ENCODE measurements at regions not wholly inside any gene's neighbourhood (a gene's known extent, or its start where the extent isn't known, plus 50 kb on each side); places are given as distances from the start of the nearest gene placed in this dataset.

DNA sequence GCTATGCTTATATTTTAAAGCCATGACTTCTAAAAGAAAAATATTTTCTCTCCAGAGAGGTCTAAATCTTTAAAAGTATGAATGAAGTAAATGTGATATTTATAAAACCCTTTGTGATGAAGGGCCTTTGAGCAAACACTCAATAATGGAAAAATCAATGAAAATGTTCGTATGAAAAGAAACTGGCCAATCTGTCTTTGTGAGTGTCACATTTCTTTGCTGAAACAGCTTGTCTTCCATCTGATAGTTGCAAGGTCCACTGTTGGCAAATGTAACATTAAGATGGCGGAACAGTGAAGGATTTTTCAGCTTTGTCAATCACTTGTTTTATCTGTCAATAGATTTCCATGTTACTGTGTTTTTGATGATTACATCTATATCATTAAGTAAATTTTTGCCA, 162.9 kb upstream of the GATA6 start:
- TF ChIP-seq CTCF (IDR thresholded peaks at IDR 0.05; ENCODE audit: insufficient read depth, low read depth, low read length, missing control alignments) = no peak
- DNase-seq (ENCODE audit: low read depth) = no peak
- no peak overlapping the region for H3K4me3 ChIP-seq (ENCODE audit: low read length)

DNA sequence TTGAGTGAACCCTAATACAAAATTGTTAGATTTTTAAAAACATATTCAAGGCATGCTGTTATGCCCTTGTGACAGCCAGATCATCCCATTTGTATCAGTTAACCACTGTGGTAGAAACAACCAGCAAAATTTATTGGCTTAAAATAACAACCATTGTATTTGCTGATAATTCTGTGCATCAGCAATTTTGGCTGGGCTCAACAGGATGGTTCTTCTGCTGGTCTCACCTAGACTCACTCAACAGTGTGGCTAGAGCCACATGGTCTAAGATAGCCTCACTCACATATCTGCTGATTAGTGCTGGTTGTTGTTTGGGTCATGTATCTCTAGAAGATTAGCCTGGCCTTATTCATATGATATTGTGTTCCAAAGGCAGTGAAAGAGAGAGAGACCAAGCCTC, 160.1 kb upstream of the GATA6 start:
- H3K4me3 ChIP-seq (ENCODE audit: low read length) = no peak overlapping the region
- no peak for TF ChIP-seq CTCF (IDR thresholded peaks at IDR 0.05; ENCODE audit: insufficient read depth, low read depth, low read length, missing control alignments)
- no peak for DNase-seq (ENCODE audit: low read depth)

- no peak for TF ChIP-seq CTCF (IDR thresholded peaks at IDR 0.05; ENCODE audit: insufficient read depth, low read depth, low read length, missing control alignments)
Observed at GRCh38 chr18:22013993-22014392, 155.4 kb upstream of the GATA6 start.

GRCh38 chr18:22015156-22015555, 154.2 kb upstream of the GATA6 start:
- peak; percentile 10 for DNase-seq (ENCODE audit: low read depth)
- H3K4me3 ChIP-seq (ENCODE audit: low read length) = no peak overlapping the region
- no peak for TF ChIP-seq CTCF (IDR thresholded peaks at IDR 0.05; ENCODE audit: insufficient read depth, low read depth, low read length, missing control alignments)

More at GRCh38 chr18:22013993-22014392, 155.4 kb upstream of the GATA6 start:
- DNase-seq (ENCODE audit: low read depth) = no peak
- H3K4me3 ChIP-seq (ENCODE audit: low read length) = no peak overlapping the region

DNA sequence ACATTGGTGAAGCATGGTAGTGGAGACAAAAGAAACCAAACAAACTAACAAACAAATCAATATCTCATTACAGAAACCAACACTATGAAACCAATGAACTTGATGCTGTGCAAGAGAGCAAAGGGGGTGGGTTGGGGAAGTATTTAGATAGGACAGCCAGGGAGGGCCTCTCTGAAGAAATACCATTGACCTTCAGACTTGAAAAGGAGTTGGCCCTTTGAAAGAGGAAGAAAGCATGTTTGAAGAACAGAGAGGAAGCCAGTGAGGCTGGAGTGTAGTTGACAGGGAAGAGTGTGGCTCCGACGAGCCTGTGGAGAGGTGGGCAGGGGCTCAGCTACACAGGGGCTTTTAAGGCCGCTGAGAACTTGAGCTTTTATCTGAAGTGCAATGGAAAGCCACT, 151.0 kb upstream of the GATA6 start:
- no peak for DNase-seq (ENCODE audit: low read depth)
- no peak for TF ChIP-seq CTCF (IDR thresholded peaks at IDR 0.05; ENCODE audit: insufficient read depth, low read depth, low read length, missing control alignments)
- H3K4me3 ChIP-seq (ENCODE audit: low read length) = no peak overlapping the region

- TF ChIP-seq CTCF (IDR thresholded peaks at IDR 0.05; ENCODE audit: insufficient read depth, low read depth, low read length, missing control alignments) = no peak
- no peak for DNase-seq (ENCODE audit: low read depth)
- H3K4me3 ChIP-seq (ENCODE audit: low read length) = no peak overlapping the region
Observed at GRCh38 chr18:22019193-22019592, 150.2 kb upstream of the GATA6 start.

GRCh38 chr18:22020127-22020866, 149.1 kb upstream of the GATA6 start:
- H3K4me3 ChIP-seq (ENCODE audit: low read length) = no peak overlapping the region
- DNase-seq (ENCODE audit: low read depth) = no peak
- TF ChIP-seq CTCF (IDR thresholded peaks at IDR 0.05; ENCODE audit: insufficient read depth, low read depth, low read length, missing control alignments) = no peak

Data from epithelial cell of esophagus (primary cell).